Stomach (tissue), 8 donors: ENCODE measurements at regions not wholly inside any gene's neighbourhood (a gene's known extent, or its start where the extent isn't known, plus 50 kb on each side); places are given as distances from the start of the nearest gene placed in this dataset.

Source experiments
- DNase-seq, 2 donors: peaks; one replicate each; pipeline versions ENCODE4 v3.0.0 to v3.0.0-alpha.2; 2013 to 2019
- H3K27ac ChIP-seq, 5 donors: fragments of 200-600 bp in 4 of 5; sonication (generic) in 4 of 5; one replicate each; pipeline ENCODE4 v1.5.1; 2013 to 2019; ENCODE audit warnings: mild to moderate bottlenecking in 1 of 5, moderate library complexity in 1 of 5
- H3K27me3 ChIP-seq, 3 donors: fragments of 200-600 bp; sonication (generic); one replicate each; pipeline ENCODE4 v1.5.1; 2017 to 2019; ENCODE audit warnings: mixed run types in 1 of 3
- H3K36me3 ChIP-seq, 4 donors: fragments of 200-600 bp; sonication (generic); 1 replicate in 3 of 4; 2 replicates in 1 of 4; pipeline ENCODE4 v1.5.1; 2016 to 2019
- H3K4me1 ChIP-seq, 4 donors: fragments of 200-600 bp; sonication (generic); one replicate each; pipeline ENCODE4 v1.5.1; 2016 to 2019
- H3K4me3 ChIP-seq, 4 donors: fragments of 200-600 bp; sonication (generic) in 3 of 4; one replicate each; pipeline ENCODE4 v1.5.1; 2016 to 2019; ENCODE audit warnings: mild to moderate bottlenecking in 1 of 4
- H3K9me3 ChIP-seq, 4 donors: fragments of 200-600 bp; sonication (generic); one replicate each; pipeline ENCODE4 v1.5.1; 2016 to 2019
- EP300 ChIP-seq: sonication (generic); formaldehyde crosslinking; IDR thresholded peaks from one replicate; pipeline ENCODE4 v1.6.1; 2017; ENCODE audit warnings: antibody characterized with exemption
- POLR2A ChIP-seq, 4 donors: fragments of 450-650 bp; IDR thresholded peaks; one replicate each; pipeline ENCODE4 v1.6.1; 2016; ENCODE audit warnings: antibody characterized with exemption in 4 of 4, control low read depth in 2 of 4, mild to moderate bottlenecking in 1 of 4, moderate library complexity in 1 of 4
- POLR2AphosphoS5 ChIP-seq, 3 donors: sonication (generic); formaldehyde crosslinking; IDR thresholded peaks; one replicate each; pipeline ENCODE4 v1.6.1; 2016; ENCODE audit warnings: antibody characterized with exemption in 3 of 3
- WGBS, 5 donors: extraction: QIAGEN DNeasy Blood & Tissue Kit in 3 of 5; methylation state at CpG; one replicate each; pipeline versions ENCODE4 v1.1.5 to v1.1.7; 2013 to 2018; 5-methylcytosine and 5-hydroxymethylcytosine counted together
- intact Hi-C: fragments of 100-400 bp; cut with DNase I; formaldehyde crosslinking; loops from one replicate; pipeline ENCODE4 v1.15.1; 2023; ENCODE audit warnings: low total_unique reads
- TF ChIP-seq, protein P1 (sequence below), 7 experiments: fragments of 450-650 bp in 4 of 7; fragments of 200-600 bp in 3 of 7; sonication (generic) in 3 of 7; IDR thresholded peaks; one replicate each; pipeline ENCODE4 v1.5.1; 2016 to 2019; ENCODE audit warnings: antibody characterized with exemption in 7 of 7, control low read depth in 2 of 7, mild to moderate bottlenecking in 1 of 7
- donor health status: healthy with polysubstance abuse.
- donor health status: Bipolar disorder and iron deficiency.
- donor health status: healthy.

DNA sequence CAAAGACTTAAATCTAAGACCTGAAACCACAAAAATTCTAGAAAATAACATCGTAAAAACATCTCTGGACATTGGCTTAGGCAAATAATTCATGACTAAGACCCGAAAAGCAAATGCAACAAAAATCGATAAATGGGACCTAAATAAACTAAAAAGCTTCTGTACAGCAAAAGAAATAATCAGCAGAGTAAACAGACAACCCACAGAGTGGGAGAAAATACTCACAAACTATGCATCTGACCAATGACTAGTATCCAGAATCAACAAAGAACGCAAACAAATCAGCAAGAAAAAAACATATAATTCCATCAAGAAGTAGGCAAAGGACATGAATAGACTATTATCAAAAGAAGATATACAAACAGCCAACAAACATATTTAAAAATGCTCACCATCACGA, 749.4 kb downstream of the PLOD2 start:
- intact Hi-C loops, result no loop called here
- Histone ChIP-seq H3K9me3 (no peaks in the 10 kb centered on the region), H3K36me3 (no peaks in the 10 kb centered on the region), H3K4me1 (no peaks in the 10 kb centered on the region), H3K27me3 (no peaks in the 10 kb centered on the region), H3K27ac (no peak overlapping the region), H3K4me3 (no peak overlapping the region)
- 50 to 78% (median 68%) methylated on average over 5 of the region's 5 CpGs for WGBS, 5 donors
- no peak for DNase-seq
- TF ChIP-seq POLR2AphosphoS5 (IDR thresholded peaks at IDR 0.05) (no peak), POLR2A (IDR thresholded peaks at IDR 0.05) (no peak)
- TF ChIP-seq, protein P1, sequence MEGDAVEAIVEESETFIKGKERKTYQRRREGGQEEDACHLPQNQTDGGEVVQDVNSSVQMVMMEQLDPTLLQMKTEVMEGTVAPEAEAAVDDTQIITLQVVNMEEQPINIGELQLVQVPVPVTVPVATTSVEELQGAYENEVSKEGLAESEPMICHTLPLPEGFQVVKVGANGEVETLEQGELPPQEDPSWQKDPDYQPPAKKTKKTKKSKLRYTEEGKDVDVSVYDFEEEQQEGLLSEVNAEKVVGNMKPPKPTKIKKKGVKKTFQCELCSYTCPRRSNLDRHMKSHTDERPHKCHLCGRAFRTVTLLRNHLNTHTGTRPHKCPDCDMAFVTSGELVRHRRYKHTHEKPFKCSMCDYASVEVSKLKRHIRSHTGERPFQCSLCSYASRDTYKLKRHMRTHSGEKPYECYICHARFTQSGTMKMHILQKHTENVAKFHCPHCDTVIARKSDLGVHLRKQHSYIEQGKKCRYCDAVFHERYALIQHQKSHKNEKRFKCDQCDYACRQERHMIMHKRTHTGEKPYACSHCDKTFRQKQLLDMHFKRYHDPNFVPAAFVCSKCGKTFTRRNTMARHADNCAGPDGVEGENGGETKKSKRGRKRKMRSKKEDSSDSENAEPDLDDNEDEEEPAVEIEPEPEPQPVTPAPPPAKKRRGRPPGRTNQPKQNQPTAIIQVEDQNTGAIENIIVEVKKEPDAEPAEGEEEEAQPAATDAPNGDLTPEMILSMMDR (IDR thresholded peaks at IDR 0.05), result no peak

DNA sequence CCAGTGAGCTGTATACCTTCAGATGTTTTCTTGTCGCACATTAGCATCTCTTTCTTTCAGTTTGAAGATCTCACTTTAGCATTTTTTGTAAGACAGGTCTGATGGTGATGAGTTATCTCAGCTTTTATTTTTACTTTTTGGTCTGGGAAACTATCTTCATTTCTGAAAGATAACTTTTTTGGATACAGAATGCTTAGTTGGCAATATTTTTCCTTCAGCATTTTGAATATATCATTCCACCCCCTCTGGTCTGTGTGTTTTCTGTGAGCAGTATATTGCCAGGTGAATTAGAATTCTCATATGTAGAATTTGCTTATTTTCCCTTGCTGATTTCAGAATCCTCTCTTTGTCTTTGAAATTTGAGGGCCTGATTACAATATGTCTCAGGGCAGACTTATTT, 743.3 kb downstream of the PLOD2 start:
- Histone ChIP-seq H3K9me3 (no peaks in the 10 kb centered on the region), H3K4me3 (no peak overlapping the region), H3K27ac (no peak overlapping the region), H3K4me1 (no peaks in the 10 kb centered on the region), H3K27me3 (no peaks in the 10 kb centered on the region), H3K36me3 (no peaks in the 10 kb centered on the region)
- no peak for DNase-seq
- WGBS, 5 donors, result 0 to 90% (median 38%) methylated on average over 1 of the region's 1 CpG
- intact Hi-C loops, result no loop called here
- TF ChIP-seq POLR2A (IDR thresholded peaks at IDR 0.05) (no peak), POLR2AphosphoS5 (IDR thresholded peaks at IDR 0.05) (no peak), EP300 (no peak)
- TF ChIP-seq, protein P1 (IDR thresholded peaks at IDR 0.05), result no peak

- WGBS, 5 donors, result 42 to 59% (median 49%) methylated on average over 3 of the region's 3 CpGs
- no peak overlapping the region for H3K27ac ChIP-seq
- intact Hi-C loops, result no loop called here
- H3K4me3 ChIP-seq, result no peak overlapping the region
- no peaks in the 10 kb centered on the region for H3K27me3 ChIP-seq
- no peaks in the 10 kb centered on the region for H3K36me3 ChIP-seq
- TF ChIP-seq EP300 (no peak), POLR2A (IDR thresholded peaks at IDR 0.05) (no peak), POLR2AphosphoS5 (IDR thresholded peaks at IDR 0.05) (no peak)
- TF ChIP-seq, protein P1 (IDR thresholded peaks at IDR 0.05), result no peak
- no peak for DNase-seq
- H3K4me1 ChIP-seq, result no peaks in the 10 kb centered on the region
- peaks cover 0 to 4% (median 2%) of the 10 kb centered on the region in 4 donors for H3K9me3 ChIP-seq
Measured at GRCh38 chr3:145422556-145422955, 738.4 kb downstream of the PLOD2 start.

DNA sequence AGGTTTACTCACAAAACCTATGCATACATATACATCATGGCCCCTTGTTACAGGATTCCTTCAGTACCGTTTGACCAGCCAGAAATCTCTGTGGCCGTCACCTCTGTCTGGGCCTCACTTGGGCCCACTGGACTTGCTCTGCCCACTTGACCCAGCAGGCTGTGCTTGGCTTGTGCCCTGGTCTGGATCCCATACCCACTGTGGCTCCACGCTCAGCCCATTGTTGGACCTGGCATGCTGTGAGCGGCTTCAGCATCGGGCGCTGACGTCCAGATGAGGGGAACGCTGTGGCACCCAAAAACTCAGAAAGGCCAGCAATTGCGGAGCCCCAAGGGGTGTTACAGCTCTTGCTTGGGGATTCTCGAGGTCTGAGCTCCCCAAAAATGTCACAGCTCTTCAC, 733.6 kb downstream of the PLOD2 start:
- DNase-seq, result no peak
- H3K27me3 ChIP-seq, result no peaks in the 10 kb centered on the region
- 83 to 95% (median 90%) methylated on average over 9 to 10 of the region's 10 CpGs for WGBS, 5 donors
- no peaks in the 10 kb centered on the region for H3K36me3 ChIP-seq
- H3K27ac ChIP-seq, result no peak overlapping the region
- TF ChIP-seq, protein P1 (IDR thresholded peaks at IDR 0.05), result no peak
- TF ChIP-seq POLR2AphosphoS5 (IDR thresholded peaks at IDR 0.05), result no peak
- TF ChIP-seq POLR2A (IDR thresholded peaks at IDR 0.05), result no peak
- no peak for TF ChIP-seq EP300
- peaks cover 0 to 6% (median 3%) of the 10 kb centered on the region in 4 donors for H3K9me3 ChIP-seq
- no peak overlapping the region for H3K4me3 ChIP-seq
- intact Hi-C loops, result no loop called here
- H3K4me1 ChIP-seq, result no peaks in the 10 kb centered on the region
